ENCODE measurements at regions not wholly inside any gene's neighbourhood (a gene's known extent, or its start where the extent isn't known, plus 50 kb on each side); places are given as distances from the start of the nearest gene placed in this dataset.

DNA sequence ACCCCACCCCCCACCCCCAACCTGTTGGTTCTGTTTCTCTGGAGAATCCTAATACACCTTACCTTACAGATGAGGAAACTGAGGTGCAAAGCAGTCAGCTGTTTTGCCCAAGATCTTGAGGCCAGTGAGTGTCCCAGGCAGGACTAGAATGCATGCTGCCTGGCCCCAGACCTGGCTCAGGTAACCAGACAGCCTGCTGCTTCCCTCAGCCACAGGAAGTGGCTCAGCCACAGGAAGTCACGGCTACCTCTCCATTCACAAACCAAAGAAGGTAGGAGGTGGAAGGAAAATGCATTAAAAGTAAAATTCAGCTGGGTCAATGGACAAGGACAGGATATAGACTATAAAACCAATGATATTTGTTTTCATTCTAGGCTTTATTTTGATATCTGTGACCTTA lies 517.6 kb downstream of the CD83 start:
- no peak overlapping the region for H3K27ac ChIP-seq
- H3K27me3 ChIP-seq, result no peaks in the 10 kb centered on the region
- no peaks in the 10 kb centered on the region for H3K9me3 ChIP-seq
- H3K36me3 ChIP-seq (ENCODE audit: low read depth, missing control alignments), result no peaks in the 10 kb centered on the region
- intact Hi-C loops (cut with DNase I; ENCODE audit: low total_unique reads), result no loop called here
- 0% methylated on average over 1 of the region's 1 CpG for whole genome bisulfite sequencing, 2 donors
- TF ChIP-seq, protein P1, sequence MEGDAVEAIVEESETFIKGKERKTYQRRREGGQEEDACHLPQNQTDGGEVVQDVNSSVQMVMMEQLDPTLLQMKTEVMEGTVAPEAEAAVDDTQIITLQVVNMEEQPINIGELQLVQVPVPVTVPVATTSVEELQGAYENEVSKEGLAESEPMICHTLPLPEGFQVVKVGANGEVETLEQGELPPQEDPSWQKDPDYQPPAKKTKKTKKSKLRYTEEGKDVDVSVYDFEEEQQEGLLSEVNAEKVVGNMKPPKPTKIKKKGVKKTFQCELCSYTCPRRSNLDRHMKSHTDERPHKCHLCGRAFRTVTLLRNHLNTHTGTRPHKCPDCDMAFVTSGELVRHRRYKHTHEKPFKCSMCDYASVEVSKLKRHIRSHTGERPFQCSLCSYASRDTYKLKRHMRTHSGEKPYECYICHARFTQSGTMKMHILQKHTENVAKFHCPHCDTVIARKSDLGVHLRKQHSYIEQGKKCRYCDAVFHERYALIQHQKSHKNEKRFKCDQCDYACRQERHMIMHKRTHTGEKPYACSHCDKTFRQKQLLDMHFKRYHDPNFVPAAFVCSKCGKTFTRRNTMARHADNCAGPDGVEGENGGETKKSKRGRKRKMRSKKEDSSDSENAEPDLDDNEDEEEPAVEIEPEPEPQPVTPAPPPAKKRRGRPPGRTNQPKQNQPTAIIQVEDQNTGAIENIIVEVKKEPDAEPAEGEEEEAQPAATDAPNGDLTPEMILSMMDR (IDR thresholded peaks at IDR 0.05), result no peak
- H3K4me3 ChIP-seq, result no peak overlapping the region
- H3K4me1 ChIP-seq, result peaks cover 7% of the 10 kb centered on the region
- DNase-seq, result no peak

DNA sequence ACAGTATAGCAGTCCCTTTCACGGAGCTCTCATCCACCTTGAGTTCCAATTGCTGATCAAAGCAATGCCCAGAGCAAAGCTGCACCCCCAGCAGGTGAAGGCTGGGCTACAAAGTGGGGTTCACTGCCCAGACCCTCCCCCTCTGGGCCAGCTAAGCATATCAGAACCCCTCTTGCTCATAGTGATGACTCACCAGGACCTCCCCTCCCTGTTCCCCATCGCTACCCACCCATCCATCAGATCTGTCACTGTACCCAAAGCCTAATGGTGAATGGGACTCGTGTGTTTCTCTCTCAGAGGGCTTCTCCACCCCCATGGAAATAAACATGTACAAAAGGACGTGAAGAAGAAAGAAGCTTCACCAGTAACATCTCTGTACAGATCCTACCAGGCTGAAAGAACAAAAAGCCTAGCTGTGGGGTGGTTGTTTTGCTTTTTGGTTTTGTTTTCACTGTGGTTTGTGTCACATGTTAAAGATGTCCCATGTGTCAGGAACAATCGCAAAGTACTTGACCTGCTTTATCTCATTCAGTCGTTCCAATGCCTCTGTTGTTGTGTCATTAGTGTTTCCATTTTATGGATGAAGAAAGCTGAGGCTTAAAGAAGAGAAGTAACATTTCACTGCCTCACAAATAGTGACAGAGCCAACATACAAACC lies 518.5 kb downstream of the CD83 start:
- Histone ChIP-seq H3K4me1 (peaks cover 7% of the 10 kb centered on the region), H3K36me3 (ENCODE audit: low read depth, missing control alignments) (no peaks in the 10 kb centered on the region), H3K27ac (no peak overlapping the region), H3K4me3 (no peak overlapping the region), H3K27me3 (no peaks in the 10 kb centered on the region), H3K9me3 (no peaks in the 10 kb centered on the region)
- intact Hi-C loops (cut with DNase I; ENCODE audit: low total_unique reads), result no loop called here
- 79 to 82% methylated on average over 5 to 6 of the region's 6 CpGs for WGBS, 2 donors
- DNase-seq, result no peak
- no peak for TF ChIP-seq POLR2A (IDR thresholded peaks at IDR 0.05)
- TF ChIP-seq, protein P1 (IDR thresholded peaks at IDR 0.05), result no peak

DNA sequence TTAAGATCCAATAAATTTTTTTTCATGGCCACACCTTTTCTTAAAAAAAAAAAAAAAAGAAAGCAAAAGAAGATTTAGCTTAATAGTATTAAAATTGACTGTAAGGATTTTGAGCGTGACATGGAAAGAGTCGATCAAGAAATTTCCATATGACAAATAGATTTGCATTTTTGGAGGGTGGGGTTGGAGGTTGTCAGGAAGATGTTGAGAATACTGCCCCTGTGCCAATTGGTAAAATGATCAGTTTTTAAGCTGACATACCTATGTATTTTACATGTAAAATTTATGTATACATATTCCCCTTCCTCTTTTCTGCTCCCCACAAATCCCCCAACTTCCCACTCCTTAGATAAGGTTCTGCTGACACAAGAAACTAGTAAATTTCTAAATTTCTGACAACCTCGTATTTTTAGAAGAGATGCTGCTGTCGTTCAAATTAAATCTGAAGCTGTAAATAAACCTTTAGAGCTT lies 520.9 kb downstream of the CD83 start:
- TF ChIP-seq, protein P1 (IDR thresholded peaks at IDR 0.05), result no peak
- no peak for TF ChIP-seq POLR2A (IDR thresholded peaks at IDR 0.05)
- Histone ChIP-seq H3K27me3 (no peaks in the 10 kb centered on the region), H3K4me1 (peaks cover 7% of the 10 kb centered on the region), H3K27ac (no peak overlapping the region), H3K9me3 (no peaks in the 10 kb centered on the region), H3K4me3 (no peak overlapping the region), H3K36me3 (ENCODE audit: low read depth, missing control alignments) (no peaks in the 10 kb centered on the region)
- no peak for DNase-seq
- intact Hi-C loops (cut with DNase I; ENCODE audit: low total_unique reads), result no loop called here
- WGBS, 2 donors, result 65 to 67% methylated on average over 4 of the region's 4 CpGs

DNA sequence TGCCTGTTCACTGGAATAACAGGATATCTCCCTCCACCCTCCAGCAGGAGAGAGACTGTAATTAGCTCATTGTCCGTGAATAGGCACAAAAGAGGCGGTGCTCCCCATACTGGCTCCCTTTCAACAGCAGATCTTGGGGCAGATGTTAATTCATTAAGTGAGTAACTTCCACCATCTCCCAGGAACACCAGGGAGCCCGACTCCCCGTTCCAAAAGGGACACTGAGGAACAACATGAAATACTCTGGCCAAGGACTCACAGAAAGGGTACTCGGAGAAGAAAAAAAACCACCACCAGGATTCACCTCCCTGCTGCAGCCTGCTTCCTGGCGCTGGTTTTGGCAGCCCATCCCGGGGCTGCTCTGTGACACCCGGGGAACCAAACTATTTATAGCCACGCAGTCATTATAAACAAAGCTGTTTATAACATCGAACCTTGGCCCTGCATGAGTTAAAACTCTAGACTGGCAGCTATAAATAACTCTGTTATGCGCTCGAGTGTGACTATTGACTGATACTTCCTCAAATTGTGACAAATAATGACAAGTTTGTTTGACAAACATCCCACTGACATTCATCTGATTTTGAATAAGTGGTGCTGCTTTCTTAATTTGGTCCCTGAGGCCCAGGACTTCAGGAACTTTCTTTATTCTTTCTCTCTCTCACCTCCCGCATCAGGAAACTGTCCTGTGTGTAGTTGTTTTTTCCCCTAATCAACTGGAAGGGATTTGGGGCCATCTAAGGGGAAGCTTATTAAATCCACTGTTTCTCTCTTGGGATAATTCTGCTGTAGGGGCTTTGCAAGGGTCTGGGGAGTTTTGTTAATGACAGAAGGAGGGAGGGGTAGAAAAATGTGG lies 521.6 kb downstream of the CD83 start:
- peak; percentile 24 for DNase-seq
- TF ChIP-seq POLR2A (IDR thresholded peaks at IDR 0.05), result no peak
- H3K36me3 ChIP-seq (ENCODE audit: low read depth, missing control alignments), result no peaks in the 10 kb centered on the region
- no peaks in the 10 kb centered on the region for H3K9me3 ChIP-seq
- WGBS, 2 donors, result 23 to 40% methylated on average over 13 of the region's 13 CpGs
- H3K27me3 ChIP-seq, result no peaks in the 10 kb centered on the region
- intact Hi-C loops (cut with DNase I; ENCODE audit: low total_unique reads), result no loop called here
- H3K4me3 ChIP-seq, result no peak overlapping the region
- peaks cover 7% of the 10 kb centered on the region for H3K4me1 ChIP-seq
- no peak overlapping the region for H3K27ac ChIP-seq

DNA sequence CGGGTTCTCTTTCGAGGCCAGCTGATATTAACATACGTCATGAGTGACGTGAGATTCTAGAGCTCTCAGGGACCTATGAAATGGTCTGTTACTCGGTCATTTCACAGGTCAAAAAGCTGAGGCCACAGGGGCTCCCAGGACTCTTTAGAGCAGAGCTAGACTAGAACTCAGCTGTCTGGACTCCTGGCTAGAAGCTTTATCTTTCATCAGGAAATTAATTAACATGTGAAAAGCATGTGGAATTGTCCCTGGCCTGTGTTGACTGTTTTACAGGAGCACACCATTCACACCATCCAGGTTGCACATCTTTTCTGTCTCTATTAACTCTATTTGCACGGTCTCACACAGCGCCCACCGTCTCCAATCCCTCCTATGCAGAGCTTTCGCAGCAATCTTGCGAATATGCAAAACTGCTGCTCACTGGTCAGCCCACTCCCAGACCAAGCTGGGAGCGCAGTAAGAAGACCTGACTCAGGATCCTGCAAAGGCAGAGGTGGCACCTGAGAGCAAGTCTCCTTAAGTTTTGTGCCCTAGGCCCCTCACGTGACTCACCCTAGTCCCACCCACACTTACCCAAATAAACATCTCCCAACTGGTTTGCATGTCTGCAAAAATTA lies 522.5 kb downstream of the CD83 start:
- no peak for DNase-seq
- intact Hi-C loops (cut with DNase I; ENCODE audit: low total_unique reads), result no loop called here
- H3K36me3 ChIP-seq (ENCODE audit: low read depth, missing control alignments), result no peaks in the 10 kb centered on the region
- no peak for TF ChIP-seq POLR2A (IDR thresholded peaks at IDR 0.05)
- TF ChIP-seq, protein P1 (IDR thresholded peaks at IDR 0.05), result no peak
- peaks cover 7% of the 10 kb centered on the region for H3K4me1 ChIP-seq
- H3K9me3 ChIP-seq, result no peaks in the 10 kb centered on the region
- no peak overlapping the region for H3K27ac ChIP-seq
- WGBS, 2 donors, result 95 to 96% methylated on average over 12 of the region's 12 CpGs
- no peak overlapping the region for H3K4me3 ChIP-seq
- no peaks in the 10 kb centered on the region for H3K27me3 ChIP-seq
